ENCODE measurements at regions not wholly inside any gene's neighbourhood (a gene's known extent, or its start where the extent isn't known, plus 50 kb on each side); places are given as distances from the start of the nearest gene placed in this dataset.

DNA sequence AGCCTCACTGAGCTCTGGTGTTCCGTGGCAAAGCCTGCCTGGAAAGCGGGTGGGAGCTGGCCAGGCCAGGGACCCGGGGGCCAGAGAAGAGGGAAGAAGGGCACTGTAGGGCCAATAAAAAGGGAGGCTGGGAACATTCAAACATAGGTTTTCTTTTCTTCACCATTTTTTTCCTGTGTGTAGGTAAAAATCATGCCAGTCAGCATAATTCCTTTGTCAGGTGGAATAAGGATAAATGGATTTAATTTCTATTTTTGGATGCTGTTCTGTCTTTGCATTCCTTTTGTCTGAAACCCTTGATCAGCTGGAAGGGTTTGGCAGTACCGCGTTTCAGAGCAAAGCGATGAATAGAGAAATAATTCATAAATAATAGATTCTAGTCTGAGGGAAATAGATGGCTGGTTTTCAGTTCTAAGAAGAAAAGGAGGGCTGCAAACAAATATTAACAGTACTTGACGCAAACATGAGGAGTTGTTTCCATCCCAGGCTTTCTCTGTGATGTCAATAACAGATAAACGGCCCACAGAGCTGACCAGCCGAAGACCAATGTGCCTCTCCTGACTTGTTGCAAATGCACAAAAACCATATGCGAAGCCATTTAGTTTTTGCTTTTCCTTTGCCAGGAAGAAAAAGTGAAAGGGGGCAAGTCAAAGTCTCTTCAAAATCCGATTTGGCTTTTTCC lies 384.4 kb downstream of the TSN start:
- H3K27me3 Mint-ChIP-seq (ENCODE audit: low read depth in 2 of 2) = no peaks in the 10 kb centered on the region
- no peak overlapping the region for H3K27ac Mint-ChIP-seq
- intact Hi-C loops (cut with micrococcal nuclease) = no loop called here
- H3K36me3 Mint-ChIP-seq = no peaks in the 10 kb centered on the region
- ATAC-seq (no peak), DNase-seq (no peak)
- H3K4me1 Mint-ChIP-seq = no peaks in the 10 kb centered on the region
- H3K27me3 ChIP-seq (ENCODE audit: control insufficient read depth, insufficient read depth, low read length) = no peaks in the 10 kb centered on the region
- H3K36me3 ChIP-seq (ENCODE audit: control insufficient read depth, insufficient read depth, low read length) = no peaks in the 10 kb centered on the region
- H3K9me3 Mint-ChIP-seq = peaks cover 0 to 2% of the 10 kb centered on the region in 2 donors
- H3K27ac ChIP-seq (ENCODE audit: low read length) = no peak overlapping the region
- 85% methylated on average over 11 of the region's 11 CpGs for WGBS (ENCODE audit: insufficient coverage)
- H3K4me3 Mint-ChIP-seq = no peak overlapping the region
- H3K4me3 ChIP-seq (ENCODE audit: low read length) = no peak overlapping the region
- TF ChIP-seq, protein P1, sequence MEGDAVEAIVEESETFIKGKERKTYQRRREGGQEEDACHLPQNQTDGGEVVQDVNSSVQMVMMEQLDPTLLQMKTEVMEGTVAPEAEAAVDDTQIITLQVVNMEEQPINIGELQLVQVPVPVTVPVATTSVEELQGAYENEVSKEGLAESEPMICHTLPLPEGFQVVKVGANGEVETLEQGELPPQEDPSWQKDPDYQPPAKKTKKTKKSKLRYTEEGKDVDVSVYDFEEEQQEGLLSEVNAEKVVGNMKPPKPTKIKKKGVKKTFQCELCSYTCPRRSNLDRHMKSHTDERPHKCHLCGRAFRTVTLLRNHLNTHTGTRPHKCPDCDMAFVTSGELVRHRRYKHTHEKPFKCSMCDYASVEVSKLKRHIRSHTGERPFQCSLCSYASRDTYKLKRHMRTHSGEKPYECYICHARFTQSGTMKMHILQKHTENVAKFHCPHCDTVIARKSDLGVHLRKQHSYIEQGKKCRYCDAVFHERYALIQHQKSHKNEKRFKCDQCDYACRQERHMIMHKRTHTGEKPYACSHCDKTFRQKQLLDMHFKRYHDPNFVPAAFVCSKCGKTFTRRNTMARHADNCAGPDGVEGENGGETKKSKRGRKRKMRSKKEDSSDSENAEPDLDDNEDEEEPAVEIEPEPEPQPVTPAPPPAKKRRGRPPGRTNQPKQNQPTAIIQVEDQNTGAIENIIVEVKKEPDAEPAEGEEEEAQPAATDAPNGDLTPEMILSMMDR (IDR thresholded peaks at IDR 0.05) = no peak
- H3K4me1 ChIP-seq (ENCODE audit: control insufficient read depth, insufficient read depth, low read length) = no peaks in the 10 kb centered on the region
- H3K9me3 ChIP-seq (ENCODE audit: control insufficient read depth, insufficient read depth, low read length) = no peaks in the 10 kb centered on the region

DNA sequence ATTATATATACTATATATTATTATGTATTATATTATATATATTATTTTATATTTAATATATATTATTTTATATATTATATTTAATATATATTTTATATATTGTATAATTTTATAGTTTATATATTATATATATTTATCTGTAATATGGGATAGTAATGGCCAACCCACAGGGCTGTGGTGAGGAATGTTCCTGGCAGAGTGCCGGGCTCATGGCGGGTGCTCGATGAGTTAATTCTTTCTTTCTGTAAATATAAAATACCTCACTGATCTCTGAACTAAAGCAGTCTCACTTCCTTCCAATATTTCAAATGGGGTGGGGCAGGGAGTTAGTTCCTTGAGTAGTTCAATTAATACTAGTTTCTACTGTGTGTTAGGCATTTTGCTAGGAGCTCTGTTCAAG lies 389.4 kb downstream of the TSN start:
- WGBS (ENCODE audit: insufficient coverage) = 93% methylated on average over 3 of the region's 3 CpGs
- Histone ChIP-seq H3K27ac (ENCODE audit: low read length) (no peak overlapping the region), H3K36me3 (ENCODE audit: control insufficient read depth, insufficient read depth, low read length) (no peaks in the 10 kb centered on the region), H3K27me3 (ENCODE audit: control insufficient read depth, insufficient read depth, low read length) (no peaks in the 10 kb centered on the region), H3K4me3 (ENCODE audit: low read length) (no peak overlapping the region), H3K9me3 (ENCODE audit: control insufficient read depth, insufficient read depth, low read length) (no peaks in the 10 kb centered on the region), H3K4me1 (ENCODE audit: control insufficient read depth, insufficient read depth, low read length) (no peaks in the 10 kb centered on the region)
- Mint-ChIP-seq H3K27ac (no peak overlapping the region), H3K9me3 (peaks cover 0 to 2% of the 10 kb centered on the region in 2 donors), H3K4me1 (no peaks in the 10 kb centered on the region), H3K4me3 (no peak overlapping the region), H3K36me3 (no peaks in the 10 kb centered on the region), H3K27me3 (ENCODE audit: low read depth in 2 of 2) (no peaks in the 10 kb centered on the region)
- TF ChIP-seq, protein P1 (IDR thresholded peaks at IDR 0.05) = no peak
- intact Hi-C loops (cut with micrococcal nuclease) = no loop called here
- DNase-seq (no peak), ATAC-seq (no peak)

DNA sequence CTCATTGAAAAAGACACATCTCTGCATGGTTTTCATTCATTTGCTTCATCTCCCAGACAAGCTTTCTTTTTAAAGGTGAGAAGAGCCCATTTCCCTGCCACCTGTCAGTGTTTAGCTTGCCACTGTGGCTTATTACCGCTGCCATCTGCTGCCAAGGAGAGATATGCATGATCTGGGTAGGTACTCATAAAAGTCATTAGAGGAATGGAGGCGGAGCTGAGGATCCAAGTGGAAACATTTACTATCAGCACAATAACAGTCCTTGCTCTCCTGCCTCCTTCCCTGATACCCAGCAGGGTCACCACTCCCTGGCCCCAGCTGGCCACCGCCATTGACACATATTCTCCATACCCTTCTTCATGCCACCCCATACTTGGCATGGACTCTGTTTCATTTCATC lies 390.4 kb downstream of the TSN start:
- Histone ChIP-seq H3K36me3 (ENCODE audit: control insufficient read depth, insufficient read depth, low read length) (no peaks in the 10 kb centered on the region), H3K4me1 (ENCODE audit: control insufficient read depth, insufficient read depth, low read length) (no peaks in the 10 kb centered on the region), H3K9me3 (ENCODE audit: control insufficient read depth, insufficient read depth, low read length) (no peaks in the 10 kb centered on the region), H3K27ac (ENCODE audit: low read length) (no peak overlapping the region), H3K4me3 (ENCODE audit: low read length) (no peak overlapping the region), H3K27me3 (ENCODE audit: control insufficient read depth, insufficient read depth, low read length) (no peaks in the 10 kb centered on the region)
- H3K9me3 Mint-ChIP-seq = peaks cover 0 to 2% of the 10 kb centered on the region in 2 donors
- no peak overlapping the region for H3K4me3 Mint-ChIP-seq
- WGBS (ENCODE audit: insufficient coverage) = 94% methylated on average over 3 of the region's 3 CpGs
- TF ChIP-seq, protein P1 (IDR thresholded peaks at IDR 0.05) = no peak
- no peaks in the 10 kb centered on the region for H3K4me1 Mint-ChIP-seq
- intact Hi-C loops (cut with micrococcal nuclease) = no loop called here
- no peak for DNase-seq
- H3K36me3 Mint-ChIP-seq = no peaks in the 10 kb centered on the region
- no peaks in the 10 kb centered on the region for H3K27me3 Mint-ChIP-seq (ENCODE audit: low read depth in 2 of 2)
- ATAC-seq = no peak
- H3K27ac Mint-ChIP-seq = no peak overlapping the region

Measured in natural killer cell (primary cell).